ENCODE measurements at regions not wholly inside any gene's neighbourhood (a gene's known extent, or its start where the extent isn't known, plus 50 kb on each side); places are given as distances from the start of the nearest gene placed in this dataset.

- DNase-seq, result no peak
Observed at GRCh38 chr13:27014406-27015359, 156.9 kb downstream of the USP12 start.

GRCh38 chr13:27012482-27013197 lies 159.0 kb downstream of the USP12 start:
- no peak for DNase-seq

DNA sequence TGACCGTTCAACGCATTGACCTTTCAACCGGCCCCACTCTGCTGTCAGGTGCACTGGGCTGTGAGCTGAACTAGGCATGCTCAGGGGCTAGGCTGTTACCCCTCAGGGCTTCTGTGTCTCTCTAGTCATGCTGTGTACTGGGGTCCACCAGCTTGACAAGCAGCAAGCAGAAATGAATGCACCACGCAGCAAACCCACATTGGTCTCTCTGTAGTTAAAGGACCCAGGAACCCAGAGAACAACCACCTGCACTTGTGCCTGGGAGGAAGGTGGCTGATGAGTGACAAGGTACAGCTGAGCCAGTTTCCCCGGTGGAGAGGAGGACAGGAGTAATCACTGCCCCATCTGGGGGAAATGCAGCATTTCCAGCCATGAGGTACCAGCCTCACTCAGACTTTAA lies 159.9 kb downstream of the USP12 start:
- no peak for DNase-seq

GRCh38 chr13:27008733-27009132 lies 162.9 kb downstream of the USP12 start:
- no peak for DNase-seq

DNA sequence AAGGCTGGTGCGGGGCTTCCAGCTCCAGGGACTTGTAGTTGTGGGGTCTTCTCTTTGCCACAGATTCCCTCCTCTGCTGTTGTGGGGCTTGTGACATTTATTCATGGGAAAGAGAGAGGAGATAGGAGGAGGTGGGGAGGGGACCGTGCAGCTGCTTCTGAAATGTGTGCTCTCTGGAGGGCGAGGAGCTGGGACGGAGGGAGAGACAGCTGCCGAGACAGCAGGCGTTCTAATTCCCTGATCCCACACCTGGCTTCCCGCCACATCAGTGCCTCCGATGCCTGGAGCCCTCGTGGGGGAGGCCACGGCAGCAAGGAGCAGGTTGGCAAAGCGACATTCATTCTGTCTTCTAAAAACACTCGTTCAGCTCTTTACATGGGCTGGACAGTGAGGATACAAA lies 164.4 kb downstream of the USP12 start:
- no peak for DNase-seq

DNA sequence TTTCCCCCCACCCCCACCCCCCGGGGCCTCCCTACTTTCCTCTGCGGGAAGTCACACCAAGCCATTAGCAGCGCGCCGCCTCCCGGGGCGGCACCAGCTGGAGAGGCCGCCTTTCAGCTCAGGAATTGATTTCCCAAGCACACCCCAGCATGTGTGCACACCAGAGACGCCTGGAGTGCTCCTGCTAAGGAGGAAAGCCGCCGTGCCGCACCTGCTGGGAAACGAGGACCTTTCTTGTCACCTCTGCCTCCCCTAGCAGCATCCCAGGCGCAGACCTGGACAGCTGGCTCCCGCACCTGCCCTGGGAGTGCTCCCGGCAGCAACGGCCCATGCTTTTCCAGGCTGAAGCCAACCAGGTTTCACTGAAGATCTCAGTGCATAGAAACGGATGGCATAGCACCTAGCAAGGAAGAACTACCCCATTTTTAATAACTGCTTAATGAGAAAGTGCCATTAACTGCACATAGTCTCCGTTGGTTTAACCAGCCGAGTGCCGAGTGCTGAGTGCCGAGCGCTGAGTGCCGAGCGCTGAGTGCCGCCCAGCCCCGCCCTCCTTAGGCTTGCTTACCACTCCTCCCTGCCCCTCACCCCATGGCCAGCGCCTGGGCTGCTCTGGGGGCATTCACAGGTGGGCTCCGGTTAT lies 165.0 kb downstream of the USP12 start:
- DNase-seq, result no peak

GRCh38 chr13:27005976-27006518 lies 165.6 kb downstream of the USP12 start:
- no peak for DNase-seq

- DNase-seq, result no peak
Observed at GRCh38 chr13:27005556-27005955, 166.1 kb downstream of the USP12 start.

GRCh38 chr13:27004866-27005265 lies 166.7 kb downstream of the USP12 start:
- no peak for DNase-seq

DNA sequence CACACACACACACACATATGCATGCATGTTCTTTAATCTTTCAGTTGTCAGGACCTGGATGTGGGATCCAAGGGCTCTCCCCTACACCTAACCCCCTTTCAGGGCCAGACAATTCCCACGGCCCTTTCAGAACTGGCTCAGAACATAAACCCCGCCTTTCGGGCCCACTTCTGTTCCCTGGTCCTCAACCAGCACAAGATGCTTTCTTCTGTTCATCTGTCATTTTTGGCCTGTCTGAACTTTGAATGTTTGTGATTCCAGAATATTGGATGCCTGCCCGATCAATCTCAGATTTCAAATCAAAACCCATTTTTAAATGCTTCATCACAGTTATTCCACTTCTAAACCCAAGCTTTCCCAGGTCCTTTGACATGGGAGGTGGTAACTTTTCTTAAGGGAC lies 167.3 kb downstream of the USP12 start:
- no peak for DNase-seq

DNA sequence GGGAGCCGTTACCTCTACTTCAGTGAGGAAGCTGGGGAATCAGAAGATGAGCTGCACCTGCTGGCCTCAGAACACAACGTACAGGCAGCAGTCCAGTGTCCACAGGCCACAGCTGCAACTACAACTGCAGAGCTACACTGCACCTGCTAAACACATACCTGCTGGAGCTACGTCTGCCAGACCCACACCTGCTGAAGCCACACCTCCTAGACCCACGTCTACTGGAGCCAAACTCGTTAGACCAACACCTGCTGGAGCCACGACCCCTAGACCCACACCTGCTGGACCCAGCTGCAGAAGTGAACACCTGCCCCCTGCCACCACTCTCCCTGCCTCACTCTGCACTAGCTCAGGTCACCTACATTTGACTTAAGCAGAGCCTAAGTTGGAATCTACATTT lies 169.9 kb downstream of the USP12 start:
- DNase-seq, result no peak

DNA sequence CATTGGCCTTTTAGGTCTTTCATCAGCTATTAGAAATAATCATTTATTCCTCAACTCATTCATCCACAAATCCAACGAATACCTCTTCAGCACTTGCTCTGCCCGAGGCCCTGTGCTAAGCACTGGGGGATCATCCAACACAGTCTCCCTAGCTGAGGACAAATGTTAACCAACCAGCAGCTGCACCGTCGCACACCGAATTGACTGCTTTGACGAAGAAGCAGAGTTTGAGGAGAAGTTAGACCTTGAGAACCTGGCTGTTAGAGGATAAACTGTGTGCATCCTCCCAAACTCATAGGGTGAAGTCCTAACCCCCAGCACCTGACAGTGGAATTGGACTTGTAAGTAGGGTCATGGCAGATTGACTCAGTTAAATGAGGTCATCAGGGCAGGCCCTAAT lies 170.9 kb downstream of the USP12 start:
- DNase-seq, result no peak

DNA sequence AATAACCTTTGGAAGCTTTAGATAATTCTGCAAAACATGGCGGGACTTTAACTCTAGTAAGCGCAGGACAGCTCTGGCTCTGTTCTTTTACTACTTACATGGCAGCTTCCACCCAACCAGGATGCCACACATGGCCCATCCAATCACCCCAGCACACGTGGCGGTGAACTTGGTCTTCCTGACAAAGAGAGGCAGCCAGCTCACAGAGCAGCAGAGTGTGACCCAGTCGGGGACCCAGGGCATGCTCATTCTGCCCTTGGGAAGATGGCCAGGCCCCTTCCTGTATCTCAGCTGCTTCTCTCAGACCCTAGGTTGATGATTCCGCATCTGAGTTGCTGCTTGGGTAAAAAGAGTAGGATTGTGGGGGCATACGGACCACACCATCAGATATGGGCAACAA lies 172.1 kb downstream of the USP12 start:
- DNase-seq, result no peak

GRCh38 chr13:26998292-26998691 lies 173.3 kb downstream of the USP12 start:
- DNase-seq, result no peak

DNA sequence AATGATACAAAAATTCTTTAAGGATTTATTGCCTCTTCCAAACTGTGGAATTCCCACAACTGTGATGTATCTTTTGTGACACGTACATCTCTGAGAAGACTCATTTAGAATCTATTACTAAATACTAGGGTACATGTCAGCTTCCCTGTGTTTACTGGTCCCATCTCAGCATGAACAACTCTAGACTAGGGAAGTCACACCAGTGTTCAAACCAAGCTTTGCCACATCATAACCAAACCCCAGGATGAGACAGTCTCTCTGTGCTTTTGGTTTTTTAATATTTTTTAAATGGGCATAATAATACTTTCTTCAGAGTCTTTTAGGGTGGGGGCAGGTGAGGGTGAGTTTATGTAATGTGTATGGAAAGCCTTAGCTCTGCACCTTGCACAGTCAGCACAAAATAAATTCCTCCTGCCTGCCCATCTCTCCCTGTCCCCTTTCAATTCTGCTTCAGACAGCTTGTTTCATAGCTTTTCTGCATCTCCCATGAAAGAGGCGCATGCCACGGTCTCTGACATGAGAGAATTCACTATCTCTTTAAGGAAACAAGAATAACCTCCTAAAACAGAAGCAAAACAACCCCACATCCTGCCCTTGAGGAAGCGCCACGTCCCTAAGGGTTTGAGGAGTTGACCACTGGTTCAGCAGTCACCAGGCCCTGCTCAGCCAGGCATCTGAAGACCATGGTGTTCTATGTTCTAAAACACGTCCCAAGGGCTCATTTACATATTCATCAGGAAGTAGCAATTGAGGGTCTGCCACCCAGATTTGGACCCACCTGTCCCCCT lies 174.5 kb downstream of the USP12 start:
- DNase-seq, result no peak

- no peak for DNase-seq
Observed at GRCh38 chr13:26995159-26995558, 176.5 kb downstream of the USP12 start.

DNA sequence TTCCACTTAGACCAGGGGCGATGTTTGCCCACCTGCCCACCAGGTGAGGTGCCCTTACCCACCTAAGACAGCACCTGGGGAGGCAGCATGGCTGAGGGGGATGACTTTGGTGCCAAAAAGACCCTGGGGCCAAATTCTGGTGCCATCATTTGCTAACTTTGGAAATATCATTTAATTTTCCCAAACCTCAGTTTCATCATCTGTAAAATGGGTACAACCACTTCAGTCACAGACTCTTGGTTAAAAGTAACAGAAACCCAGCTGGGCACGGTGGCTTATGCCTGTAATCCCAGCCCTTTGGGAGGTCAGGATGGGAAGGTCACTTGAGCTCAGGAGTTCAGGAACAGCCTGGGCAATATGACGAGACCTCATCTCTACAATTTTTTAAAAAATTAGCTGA lies 177.8 kb downstream of the USP12 start:
- DNase-seq, result no peak

DNA sequence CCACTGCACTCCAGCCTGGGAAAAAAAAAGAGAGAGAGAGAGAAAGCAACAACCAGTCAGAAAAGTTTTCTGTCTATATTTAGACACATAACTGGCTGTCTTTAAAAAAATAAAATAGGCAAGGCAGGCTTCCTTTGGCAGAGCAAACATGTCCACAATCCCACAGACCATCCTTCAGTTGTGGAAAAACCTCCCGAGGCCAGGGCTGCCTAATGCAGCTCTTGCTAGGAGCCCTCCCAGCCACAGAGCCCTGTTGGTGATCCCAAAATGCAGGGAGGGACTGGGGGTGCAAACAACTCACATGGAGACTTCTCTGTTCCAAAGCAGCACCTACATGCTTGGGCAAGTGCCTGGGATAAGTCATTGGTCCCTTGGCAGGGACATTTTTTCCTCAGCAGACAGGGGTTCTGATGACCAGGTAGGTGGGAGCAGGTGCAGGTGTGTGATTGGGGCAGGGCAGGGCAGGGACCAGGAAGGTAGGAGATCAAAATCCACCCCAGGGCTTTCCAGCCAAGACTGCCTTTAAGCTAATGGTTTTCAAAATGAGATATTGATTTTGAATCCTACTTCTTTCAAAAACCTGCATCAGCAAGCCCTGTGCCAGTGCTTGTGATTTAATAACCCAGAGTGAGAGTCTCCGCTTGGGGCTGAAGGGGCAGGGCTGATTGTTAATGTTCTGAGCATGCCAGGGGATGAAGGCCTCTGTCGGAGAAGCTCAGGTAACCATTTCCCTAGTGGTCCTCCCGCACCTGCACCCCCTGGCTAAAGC lies 178.5 kb downstream of the USP12 start:
- no peak for DNase-seq

DNA sequence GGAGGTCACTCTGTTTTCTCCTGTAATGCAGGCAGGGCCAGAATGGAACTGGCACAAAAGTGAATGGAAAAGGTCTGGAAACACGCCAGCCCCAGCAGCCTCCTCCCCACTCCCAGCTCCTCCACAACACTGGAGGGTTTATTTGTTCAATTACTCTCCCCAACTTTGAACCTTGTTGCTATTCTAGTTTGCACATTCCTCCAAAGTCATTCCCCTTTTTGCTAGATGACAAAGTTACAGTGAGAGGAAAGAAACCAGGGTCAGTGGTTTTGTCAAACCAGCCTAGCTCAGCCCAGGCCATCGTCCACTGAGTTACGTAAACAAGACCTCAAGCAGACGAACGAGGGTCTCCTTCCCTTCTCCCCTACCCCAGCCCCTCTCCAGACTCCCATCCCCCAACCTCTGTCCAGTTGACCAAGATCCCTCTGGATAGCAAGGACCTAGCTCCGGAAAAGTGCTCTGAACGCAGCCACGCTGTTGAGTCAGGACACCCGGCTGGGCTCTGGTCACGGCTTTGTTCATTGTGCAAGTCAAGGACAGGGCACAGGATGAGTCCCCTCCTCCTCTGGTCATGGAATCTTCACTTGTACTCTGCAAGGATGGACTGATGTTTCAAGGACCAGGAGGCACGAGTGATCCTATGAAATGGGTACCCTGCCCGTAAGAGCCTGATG lies 180.0 kb downstream of the USP12 start:
- no peak for DNase-seq

DNA sequence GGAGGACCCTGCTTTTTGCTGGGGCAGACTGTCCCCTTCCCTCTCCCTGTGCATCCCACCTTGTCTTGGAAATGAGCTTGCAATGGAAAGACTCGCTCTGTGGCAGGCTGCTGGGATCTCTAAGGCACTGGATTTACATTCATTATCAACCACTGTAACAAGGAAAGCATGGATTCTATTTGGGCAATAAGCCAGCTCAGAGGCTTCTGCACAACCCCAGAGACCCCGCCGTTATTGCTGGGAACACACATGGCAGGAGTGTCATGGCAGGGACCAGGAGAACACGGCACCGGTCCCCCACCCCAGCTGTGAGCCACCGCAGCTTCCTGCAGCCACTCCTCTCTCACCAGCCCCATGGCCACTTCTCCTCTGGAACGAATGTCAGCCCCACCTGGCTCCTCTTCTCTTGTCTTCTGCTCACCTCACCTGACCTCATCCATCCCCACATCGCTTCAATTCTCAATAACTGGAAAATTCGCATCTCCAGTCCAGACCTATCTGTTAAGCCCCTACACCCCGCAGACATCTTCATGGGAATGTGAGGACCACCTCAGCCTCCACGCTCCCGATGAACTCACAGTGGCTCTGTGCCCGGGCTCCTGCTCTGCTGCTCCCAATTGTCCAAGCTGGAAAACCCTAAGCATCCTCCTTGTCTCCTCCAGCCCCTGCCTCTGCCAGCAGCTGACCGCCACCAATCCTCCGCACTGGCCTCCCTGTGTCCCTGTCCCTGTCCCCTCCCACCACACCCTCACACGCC lies 181.5 kb downstream of the USP12 start:
- no peak for DNase-seq

Data from T1000 (cell line).